GM19025 (cell line): ENCODE measurements at regions not wholly inside any gene's neighbourhood (a gene's known extent, or its start where the extent isn't known, plus 50 kb on each side); places are given as distances from the start of the nearest gene placed in this dataset.
"Not testable (repeated sequence)": the region's sequence is repeated elsewhere in the genome, so short reads cannot be mapped to it uniquely, and the experiment has no call there.

Source experiments
- ATAC-seq: cut with Tn5 transposase; IDR thresholded peaks from one replicate; pipeline ENCODE4 v1.9.1; 2021; ENCODE audit warnings: mild to moderate bottlenecking, low read depth, moderate library complexity; ENCODE audit not compliant: unreplicated experiment

DNA sequence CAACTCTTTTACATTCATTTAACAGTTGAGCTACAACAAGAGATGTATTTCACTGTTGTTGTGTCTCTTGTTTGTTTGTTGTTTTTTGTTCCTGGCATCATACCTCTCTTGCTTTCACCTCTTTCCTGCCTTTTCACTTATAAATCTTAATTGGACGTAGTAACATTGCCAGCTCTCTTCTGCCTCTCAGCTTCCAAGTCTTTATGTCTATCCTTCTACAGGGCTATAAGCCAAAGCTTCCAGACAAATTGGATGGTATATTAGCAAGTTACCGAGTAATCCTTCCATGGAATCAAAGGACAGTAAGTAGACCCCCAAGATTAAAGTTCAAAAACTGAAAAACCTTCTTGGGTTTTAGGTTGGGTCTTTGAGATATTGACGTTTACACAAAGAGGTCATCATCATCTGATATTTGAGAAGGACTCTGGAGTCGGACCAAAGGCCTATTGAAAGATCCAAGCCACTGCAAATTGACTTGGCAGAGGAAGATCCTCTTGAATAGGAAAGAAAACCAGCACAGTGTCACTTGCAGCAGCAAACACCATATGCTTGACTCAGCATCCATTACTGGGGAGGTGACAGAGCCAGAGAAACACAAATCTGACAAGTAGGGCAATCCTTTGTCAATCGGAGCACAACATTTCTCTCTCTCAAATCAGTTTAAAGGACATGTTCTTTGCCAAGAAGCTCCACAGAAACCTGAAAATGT is 648.5 kb upstream of the NR2F2 start:
- ATAC-seq = no peak

DNA sequence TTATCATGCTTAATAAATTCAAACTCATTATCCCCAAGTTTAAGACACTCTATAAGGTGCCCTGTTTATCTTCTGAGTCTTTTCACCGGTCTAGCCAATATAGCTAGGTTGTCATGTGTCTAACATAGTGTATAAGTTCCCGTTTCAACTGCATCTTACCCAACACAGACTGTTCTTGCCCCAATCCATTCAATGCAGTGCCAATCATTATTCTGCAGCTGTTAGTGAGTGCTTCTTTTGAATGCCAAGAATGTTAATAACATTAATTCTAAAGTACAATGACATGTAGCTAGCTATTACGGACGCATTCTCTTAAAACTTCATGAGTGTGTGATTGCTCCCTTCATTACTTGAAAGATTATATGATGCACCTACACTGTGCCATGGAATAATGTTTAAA is 646.4 kb upstream of the NR2F2 start:
- no peak for ATAC-seq

DNA sequence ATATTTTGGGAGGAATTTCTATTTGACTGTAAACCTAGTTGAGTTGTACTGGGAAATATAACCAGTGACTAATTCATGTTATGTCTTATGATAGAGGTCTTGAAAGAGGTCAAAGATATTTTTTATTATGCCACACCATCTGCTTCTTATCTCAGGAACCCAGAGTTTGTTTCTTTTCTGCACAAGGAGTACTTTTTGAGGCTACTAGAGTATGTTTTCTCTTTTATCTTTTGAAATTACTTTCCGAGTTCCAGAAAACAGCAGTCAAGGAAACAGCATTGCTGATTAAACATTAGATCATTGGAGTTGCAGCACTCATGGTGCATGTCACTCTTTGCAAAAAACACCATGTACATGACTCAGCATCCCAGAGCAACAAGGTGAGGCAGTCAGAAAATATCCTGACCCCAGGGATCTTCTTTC is 645.8 kb upstream of the NR2F2 start:
- ATAC-seq = no peak

DNA sequence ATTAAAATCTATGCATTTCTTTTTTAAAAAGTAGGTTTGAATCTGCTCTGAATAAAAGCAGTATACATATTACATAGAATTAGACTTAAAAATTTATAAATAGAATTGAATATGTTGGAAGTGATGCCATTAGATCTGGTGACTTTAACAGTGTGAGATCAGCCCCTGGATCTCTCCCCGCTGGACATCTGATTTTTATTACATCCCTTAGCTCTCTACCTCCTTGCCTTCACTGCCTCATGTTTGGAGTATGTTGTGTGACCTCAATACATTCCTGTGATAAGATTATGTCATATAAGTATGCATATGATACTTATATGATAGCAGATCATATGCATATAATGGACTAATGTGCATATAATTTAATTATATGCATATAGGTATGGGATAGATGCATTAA is 643.4 kb upstream of the NR2F2 start:
- ATAC-seq = no peak

DNA sequence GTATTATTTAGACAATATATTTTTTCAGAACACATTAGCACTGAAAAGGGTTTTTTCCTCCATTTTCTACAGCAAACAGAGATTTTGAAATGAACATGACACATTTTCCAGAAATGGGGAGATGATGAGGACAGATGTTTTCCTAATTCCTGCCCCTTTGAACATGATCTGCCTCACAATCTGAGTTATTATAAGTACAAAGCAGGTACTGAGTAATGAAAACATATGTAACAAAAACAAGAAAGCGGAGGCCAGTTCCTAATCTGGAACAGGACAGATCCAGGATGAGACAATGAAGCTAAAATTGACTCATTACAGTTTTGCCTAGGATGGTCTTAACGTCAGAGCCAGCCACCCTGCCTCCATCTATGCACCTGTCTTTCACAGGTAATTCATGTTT is 642.8 kb upstream of the NR2F2 start:
- no peak for ATAC-seq

DNA sequence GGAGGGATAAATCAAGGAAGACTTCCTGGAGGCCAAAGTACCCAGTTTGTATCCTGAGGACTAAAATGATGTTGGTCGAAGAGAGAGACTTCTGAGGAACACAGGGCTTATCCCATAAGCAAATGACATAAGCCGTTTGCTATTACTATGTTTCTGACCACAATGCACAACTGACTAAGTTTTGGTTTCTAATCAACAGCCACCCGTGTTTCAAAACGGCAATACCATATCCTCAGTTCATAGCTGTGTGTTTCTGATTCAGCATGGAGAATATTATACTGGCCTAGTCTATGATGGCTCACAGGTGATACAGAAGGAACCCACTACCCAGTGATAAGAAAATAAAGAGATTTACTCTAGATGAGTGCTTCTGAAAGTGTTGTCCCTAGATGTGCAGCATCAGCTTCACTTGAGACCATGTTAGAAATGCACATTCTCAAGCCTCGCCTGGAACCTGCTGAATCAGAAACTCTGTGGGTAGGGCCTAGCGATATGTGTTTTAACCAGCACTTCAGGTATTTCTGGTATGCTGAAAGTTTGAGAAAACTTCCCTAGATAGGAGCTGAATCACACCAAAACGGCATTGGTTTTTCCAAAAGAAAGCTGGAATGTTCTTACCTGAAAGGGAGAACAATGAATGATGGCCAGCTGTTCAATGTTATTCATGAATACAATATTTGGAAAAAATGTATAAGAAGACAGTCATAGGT is 639.7 kb upstream of the NR2F2 start:
- no peak for ATAC-seq

DNA sequence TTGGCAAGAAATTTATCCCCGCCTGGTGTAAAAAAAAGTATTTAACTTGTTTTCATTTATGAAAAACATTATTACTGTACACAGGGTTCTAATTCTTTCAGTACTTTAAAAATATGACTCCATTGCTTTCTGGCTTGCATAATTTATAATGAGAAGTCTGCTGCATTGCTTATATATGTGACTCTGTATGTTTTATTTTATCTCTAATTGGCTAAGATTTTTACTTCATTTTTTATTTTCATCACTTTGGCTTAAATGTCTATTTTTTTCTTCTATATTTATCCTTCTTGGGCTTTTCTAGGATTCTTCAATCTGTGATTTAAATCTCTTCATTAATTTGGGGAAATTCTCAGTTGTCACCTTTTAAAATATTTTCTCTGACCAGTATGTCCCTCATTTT is 636.6 kb upstream of the NR2F2 start:
- no peak for ATAC-seq

DNA sequence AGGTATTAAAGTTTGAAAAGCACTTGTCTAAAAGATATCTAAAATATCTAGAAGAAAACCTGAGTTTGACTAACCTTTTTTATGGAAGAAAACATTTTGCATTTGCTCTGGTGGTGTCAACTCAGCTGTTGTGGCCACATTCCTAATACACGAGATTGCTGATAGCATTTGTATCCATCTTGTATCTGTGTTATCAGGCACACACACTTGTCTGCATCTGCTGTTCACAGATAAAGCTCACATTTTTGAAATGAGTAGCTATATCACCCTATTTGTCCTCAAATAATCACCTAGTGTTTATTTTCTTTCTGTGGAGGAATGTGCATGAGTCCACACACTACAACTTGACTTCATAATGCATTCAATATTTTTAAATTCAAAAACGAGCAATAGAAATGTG is 632.3 kb upstream of the NR2F2 start:
- no peak for ATAC-seq

DNA sequence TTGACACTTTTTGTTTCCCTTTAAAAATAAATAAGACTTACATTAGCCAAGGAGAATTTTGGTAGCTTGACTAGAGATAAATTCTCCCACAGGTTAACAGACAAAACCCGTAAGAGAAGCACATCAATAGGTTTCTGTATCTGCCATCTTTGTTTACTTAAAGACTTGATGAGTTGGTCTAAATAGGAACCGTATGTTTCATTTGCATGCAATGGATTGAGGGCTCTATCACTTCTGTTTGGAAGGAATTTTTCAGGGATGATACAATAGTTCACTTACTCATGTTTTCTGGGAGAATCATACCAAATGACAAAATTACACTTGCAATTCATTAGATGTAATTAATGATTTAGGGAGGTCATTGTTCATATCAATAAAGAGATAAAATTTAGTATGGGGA is 631.5 kb upstream of the NR2F2 start:
- ATAC-seq = no peak

DNA sequence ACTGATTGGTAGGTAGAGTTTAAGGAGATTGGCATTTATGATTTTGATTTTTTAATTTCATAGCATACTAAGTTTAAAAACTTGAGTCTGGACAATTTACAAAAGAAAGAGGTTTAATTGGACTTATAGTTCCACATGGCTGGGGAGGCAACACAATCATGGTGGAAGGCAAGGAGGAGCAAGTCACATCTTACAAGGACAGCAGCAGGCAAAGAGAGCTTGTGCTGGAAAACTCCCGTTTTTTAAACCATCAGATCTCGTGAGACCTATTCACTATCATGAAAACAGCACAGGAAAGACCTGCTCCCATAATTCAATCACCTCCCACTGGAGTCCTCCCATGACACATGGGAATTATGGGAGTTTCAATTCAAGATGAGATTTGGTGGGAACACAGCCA is 630.9 kb upstream of the NR2F2 start:
- no peak for ATAC-seq

DNA sequence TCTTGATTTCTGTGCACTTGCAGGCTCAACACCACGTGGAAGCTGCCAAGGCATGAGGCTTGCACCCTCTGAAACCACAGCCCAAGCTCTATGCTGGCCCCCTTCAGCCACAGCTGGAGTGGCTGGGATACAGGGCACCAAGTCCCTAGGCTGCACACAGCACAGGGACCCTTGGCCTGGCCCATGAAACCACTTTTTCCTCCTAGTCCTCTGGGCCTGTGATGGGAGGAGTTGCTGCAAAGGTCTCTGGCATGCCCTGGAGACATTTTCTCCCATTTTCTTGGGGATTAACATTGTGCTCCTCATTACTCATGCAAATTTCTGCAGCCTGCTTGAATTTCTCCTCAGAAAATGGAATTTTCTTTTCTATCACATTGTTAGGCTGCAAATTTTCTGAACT is 629.8 kb upstream of the NR2F2 start:
- ATAC-seq = not testable (repeated sequence)

DNA sequence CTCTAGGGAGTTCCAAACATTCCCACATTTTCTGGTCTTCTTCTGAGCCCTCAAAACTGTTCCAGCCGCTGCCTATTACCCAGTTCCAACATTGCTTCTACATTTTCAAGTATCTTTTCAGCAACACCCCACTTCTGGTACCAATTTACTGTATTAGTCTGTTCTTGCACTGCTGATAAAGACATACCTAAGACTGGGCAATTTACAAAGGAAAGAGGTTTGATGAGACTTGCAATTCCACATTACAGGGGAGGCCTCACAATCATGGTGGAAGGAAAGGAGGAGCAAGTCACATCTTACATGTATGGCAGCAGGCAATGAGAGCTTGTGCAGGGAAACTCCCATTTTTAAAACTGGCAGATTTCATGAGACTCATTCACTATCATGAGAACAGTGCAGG is 629.1 kb upstream of the NR2F2 start:
- no peak for ATAC-seq

DNA sequence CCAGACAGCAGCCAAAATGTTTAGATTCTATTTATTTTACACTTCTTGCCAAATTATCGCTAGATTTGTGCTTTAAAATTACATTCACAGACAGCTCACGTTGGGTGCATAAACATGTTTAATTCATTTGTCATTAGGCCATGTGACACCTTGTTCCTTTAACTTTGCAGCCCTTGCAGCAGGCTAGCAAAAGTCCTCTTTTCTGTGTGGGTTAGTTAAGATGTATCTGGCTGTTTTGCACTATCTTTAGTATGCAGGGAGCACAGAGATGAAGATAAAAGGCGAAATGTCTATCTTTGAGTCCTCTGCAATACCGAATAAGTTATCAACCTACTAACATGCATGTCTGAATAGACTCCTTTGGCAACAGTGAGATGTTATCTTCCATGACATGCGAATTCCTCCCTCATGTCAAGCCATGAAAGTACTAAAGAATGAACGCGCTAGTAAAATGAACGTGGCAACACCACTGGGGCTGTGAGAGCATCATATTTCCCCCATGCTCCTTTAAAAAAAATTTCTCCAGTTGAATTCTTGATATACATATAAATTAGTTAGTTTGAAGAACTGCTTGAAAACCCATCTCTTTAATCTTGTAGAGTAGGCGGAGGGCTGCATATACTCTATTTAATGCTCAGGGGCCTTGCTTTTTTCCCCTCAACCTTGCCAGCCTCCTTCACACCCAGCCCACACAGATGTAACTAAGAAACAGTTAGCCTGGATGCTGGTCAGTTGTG is 620.4 kb upstream of the NR2F2 start:
- no peak for ATAC-seq

DNA sequence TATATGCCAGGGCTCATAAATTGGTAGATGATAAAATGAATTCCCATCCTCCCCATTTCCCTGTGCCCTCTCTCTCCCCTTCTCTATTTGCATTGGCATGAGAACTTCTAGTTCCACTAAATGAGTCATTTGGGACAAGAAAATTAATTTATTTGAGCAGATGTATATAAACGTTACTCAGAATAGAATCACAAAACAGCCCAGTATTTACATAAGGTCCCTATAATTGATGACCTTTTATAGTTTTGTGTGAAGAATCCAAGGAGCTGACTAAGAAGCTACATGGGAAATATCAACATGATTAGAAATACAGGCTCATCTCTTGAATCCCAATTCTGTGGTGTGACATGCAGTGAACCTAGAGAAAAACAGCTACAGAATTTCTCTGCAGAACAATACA is 617.7 kb upstream of the NR2F2 start:
- ATAC-seq = no peak

DNA sequence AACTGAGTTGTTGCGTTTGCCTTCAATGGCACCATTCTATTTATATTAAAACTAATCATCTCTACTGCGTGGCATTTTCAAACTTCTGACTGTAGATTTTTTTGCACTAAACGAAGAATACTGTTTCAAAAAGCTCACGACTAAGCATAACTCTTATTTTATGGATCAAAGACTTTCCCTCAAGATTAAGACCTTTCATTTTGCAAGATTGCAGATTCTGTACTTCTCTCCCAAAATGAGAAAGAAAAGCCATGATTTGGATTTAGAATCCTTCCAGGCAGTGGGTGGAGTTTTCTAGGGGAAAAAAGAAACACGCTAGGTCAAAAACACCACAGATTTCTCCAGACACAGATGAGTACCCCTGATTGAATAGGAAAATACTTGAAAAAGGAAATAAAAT is 617.2 kb upstream of the NR2F2 start:
- no peak for ATAC-seq

DNA sequence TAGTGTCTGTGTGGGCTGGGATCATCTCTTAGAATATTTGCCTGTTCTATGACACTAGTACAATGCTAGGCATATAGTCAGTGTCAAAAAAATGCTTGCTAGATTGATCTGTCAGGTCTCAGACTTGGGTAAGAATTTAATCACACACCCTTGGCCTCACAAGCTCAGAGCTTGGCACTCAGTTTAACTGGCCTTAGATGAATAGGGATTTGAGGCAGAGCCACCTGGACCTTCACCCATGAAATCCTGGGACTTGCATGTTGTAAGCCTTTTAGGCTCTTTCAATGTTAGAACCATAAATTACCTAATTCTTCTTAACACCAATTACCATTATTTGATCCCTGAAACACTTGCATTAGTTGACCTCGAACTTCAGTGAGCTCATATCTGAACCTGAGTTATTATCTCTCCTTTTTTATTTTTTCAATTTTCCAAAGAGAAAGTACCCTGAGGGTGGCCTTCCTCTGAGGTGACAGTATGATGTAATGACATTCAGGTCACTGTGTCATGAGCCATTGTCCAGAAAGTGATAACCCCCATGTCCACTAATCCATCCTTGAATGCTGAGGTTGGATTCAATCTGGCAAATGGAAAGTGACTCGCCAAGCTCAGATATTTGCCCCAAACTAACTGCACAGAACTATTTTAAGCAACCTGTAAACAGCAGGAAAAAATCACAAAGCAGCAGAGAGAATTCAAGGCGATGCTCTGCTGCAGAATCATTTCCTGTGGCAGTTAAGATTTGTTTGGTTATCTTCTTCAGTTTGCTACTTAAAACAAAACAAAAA is 615.2 kb upstream of the NR2F2 start:
- no peak for ATAC-seq

DNA sequence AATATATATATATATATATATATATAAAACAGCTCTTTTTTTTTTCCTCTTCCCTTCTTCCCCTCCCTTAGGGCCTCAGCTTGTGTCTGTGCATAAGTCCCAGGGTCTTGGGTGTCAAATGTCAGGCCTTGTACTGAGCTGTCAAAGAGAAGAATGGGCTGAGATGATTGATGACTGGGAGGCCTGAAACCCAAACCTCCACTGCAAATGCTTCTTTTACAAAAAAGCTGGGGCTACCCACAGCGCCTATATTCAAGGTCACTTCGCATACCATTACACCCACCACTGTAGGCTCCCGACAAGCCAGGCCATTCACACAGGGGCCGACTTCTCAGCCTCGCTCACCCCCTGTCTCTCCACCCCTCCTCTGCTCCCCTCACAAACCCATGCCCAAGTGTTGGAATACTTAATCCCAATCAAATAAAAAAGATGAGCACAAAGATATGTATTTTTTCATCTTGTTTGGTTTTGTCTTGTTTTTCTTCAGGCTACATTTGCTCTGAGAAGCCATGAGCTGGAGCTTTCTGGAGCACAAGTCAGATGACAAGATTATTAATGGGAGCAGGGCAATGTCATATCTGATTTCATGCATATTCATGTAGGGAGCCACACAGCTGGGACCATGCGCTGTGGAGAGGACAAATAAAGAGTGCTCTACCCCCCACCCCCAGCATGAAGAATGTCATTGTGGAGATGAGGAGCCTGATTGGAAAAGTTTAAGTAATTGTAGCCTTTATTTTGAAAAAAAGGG is 614.4 kb upstream of the NR2F2 start:
- no peak for ATAC-seq

DNA sequence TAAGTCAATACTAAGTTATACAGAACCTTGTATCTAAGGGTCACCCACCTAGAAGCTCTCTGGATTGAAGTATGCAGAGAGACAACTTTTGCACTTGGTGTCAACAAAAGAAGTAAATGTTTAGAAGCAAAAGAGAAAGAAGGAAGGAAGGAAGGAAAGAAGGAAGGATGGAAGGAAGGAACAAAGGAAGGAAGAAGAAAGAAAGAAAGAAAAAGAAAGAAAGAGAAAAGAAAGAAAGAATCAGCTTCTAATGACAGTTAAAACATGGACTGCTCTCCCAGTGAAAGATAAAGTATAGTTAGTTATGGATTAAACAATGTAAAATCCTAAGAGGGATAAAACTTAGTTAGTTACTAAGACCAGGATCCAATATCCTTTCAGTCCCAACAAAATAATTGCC is 613.8 kb upstream of the NR2F2 start:
- ATAC-seq = no peak

DNA sequence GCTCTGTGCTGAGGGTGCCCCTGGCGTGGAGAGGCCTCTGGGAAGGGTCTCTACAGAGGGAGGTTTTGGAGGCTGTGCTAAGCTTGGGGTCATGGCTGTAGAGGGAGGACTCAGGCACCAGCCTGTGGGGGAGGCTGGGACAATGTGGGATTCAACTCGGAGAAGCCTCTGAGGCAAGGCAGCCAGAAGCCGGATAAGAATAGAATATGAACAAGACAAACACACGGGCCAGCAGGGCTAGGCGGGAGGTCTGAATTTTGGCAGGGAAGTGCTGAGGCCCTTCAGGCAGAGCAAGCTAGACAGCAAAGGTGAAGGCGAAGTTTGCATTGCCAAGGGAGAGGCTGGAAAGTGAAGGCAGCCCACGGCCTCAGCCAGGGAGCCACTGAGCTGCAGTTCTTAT is 612.1 kb upstream of the NR2F2 start:
- no peak for ATAC-seq

DNA sequence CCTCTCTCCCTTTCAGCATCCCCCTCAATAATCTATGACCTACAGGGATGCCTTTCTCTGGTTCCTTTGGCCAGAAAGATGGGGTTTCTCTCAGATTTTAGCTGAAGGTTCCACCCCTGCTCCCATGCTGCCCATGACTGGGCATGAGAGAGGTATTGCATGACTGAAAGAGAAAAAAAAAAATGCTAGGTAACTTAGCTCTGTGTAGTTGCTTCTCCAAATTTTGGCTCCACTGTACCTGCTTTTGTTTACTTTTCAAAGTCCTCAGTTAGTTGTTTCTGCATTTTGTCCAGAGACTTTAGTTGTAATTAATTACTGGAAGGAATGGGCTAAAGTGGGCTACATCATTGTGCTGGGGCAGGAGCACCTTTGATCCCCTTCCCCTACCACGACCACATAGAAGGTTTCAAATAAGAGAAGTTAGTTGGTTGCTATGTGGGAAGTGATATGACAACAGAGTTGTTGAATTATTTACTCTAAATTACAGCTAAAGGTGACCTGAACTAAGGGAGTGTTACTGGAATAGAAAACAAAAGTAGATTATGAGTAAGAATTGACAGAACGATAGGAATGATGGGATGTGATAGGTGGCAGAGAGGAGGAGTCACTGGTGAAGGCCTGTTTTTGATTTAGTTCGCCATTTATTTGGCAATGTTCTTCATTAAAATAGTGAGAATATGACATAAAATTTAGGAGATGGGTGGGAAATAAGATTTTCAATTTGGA is 605.4 kb upstream of the NR2F2 start:
- no peak for ATAC-seq
